Thyroid gland (tissue), 4 donors: ENCODE measurements at regions not wholly inside any gene's neighbourhood (a gene's known extent, or its start where the extent isn't known, plus 50 kb on each side); places are given as distances from the start of the nearest gene placed in this dataset.

Experiments used
- DNase-seq, 2 donors: peaks; one replicate each; pipeline ENCODE4 v3.0.0-alpha.2; 2019
- H3K27ac ChIP-seq, 3 donors: fragments of 200-600 bp; sonication (generic); 1 replicate in 2 of 3; 2 replicates in 1 of 3; pipeline ENCODE4 v1.5.1; 2016 to 2019; ENCODE audit warnings: mild to moderate bottlenecking in 1 of 3, moderate library complexity in 1 of 3
- H3K27me3 ChIP-seq: fragments of 200-600 bp; sonication (generic); one replicate; pipeline ENCODE4 v1.5.1; 2019
- H3K36me3 ChIP-seq, 2 donors: fragments of 200-600 bp; sonication (generic); one replicate each; pipeline ENCODE4 v1.5.1; 2016 to 2019
- H3K4me1 ChIP-seq, 2 donors: fragments of 200-600 bp; sonication (generic); one replicate each; pipeline ENCODE4 v1.5.1; 2017 to 2019
- H3K4me3 ChIP-seq, 3 donors: fragments of 200-600 bp; sonication (generic); replicated peaks in 1 of 3; 1 replicate in 2 of 3; 2 replicates in 1 of 3; pipeline ENCODE4 v1.5.1; 2016; ENCODE audit warnings: mild to moderate bottlenecking in 1 of 3
- H3K9me3 ChIP-seq: fragments of 200-600 bp; sonication (generic); one replicate; pipeline ENCODE4 v1.5.1; 2017
- CTCF ChIP-seq, 6 experiments: fragments of 200-600 bp in 3 of 6; fragments of 450-650 bp in 3 of 6; sonication (generic) in 3 of 6; IDR thresholded peaks; one replicate each; pipeline ENCODE4 v1.5.1; 2016 to 2019; ENCODE audit warnings: antibody characterized with exemption in 6 of 6, mild to moderate bottlenecking in 2 of 6, inconsistent platforms in 1 of 6, moderate library complexity in 1 of 6
- POLR2A ChIP-seq, 2 donors: fragments of 450-650 bp; IDR thresholded peaks; one replicate each; pipeline ENCODE4 v1.6.1; 2017; ENCODE audit warnings: antibody characterized with exemption in 2 of 2, mild to moderate bottlenecking in 2 of 2, moderate library complexity in 1 of 2
- WGBS, 2 donors: methylation state at CpG; one replicate each; pipeline ENCODE4 v1.1.5; 2017; 5-methylcytosine and 5-hydroxymethylcytosine counted together
- intact Hi-C: fragments of 100-400 bp; cut with DNase I; formaldehyde crosslinking; loops from one replicate; pipeline ENCODE4 v1.15.1; 2023

GRCh38 chr6:145415616-145416015 is 319.7 kb downstream of the EPM2A start:
- no peaks in the 10 kb centered on the region for H3K4me1 ChIP-seq
- H3K27me3 ChIP-seq: no peaks in the 10 kb centered on the region
- H3K27ac ChIP-seq: no peak overlapping the region
- TF ChIP-seq CTCF (IDR thresholded peaks at IDR 0.05) (no peak), POLR2A (IDR thresholded peaks at IDR 0.05) (no peak)
- no peaks in the 10 kb centered on the region for H3K36me3 ChIP-seq
- 79 to 81% methylated on average over 2 of the region's 2 CpGs for WGBS, 2 donors
- no peak for DNase-seq
- intact Hi-C loops: no loop called here
- no peaks in the 10 kb centered on the region for H3K9me3 ChIP-seq
- H3K4me3 ChIP-seq: no peak overlapping the region

- 80 to 86% methylated on average over 1 of the region's 1 CpG for WGBS, 2 donors
- DNase-seq: no peak
- H3K4me1 ChIP-seq: no peaks in the 10 kb centered on the region
- no peak overlapping the region for H3K4me3 ChIP-seq
- TF ChIP-seq POLR2A (IDR thresholded peaks at IDR 0.05) (no peak), CTCF (IDR thresholded peaks at IDR 0.05) (no peak)
- H3K27ac ChIP-seq: no peak overlapping the region
- intact Hi-C loops: no loop called here
- no peaks in the 10 kb centered on the region for H3K9me3 ChIP-seq
- no peaks in the 10 kb centered on the region for H3K36me3 ChIP-seq
- no peaks in the 10 kb centered on the region for H3K27me3 ChIP-seq
These were observed 314.7 kb downstream of the EPM2A start for GRCh38 chr6:145420599-145420998.

GRCh38 chr6:145423936-145424335 is 311.4 kb downstream of the EPM2A start:
- H3K4me3 ChIP-seq: no peak overlapping the region
- WGBS, 2 donors: 88 to 91% methylated on average over 3 of the region's 3 CpGs
- H3K36me3 ChIP-seq: no peaks in the 10 kb centered on the region
- DNase-seq: no peak
- TF ChIP-seq POLR2A (IDR thresholded peaks at IDR 0.05) (no peak), CTCF (IDR thresholded peaks at IDR 0.05) (no peak)
- H3K27me3 ChIP-seq: no peaks in the 10 kb centered on the region
- H3K27ac ChIP-seq: no peak overlapping the region
- no peaks in the 10 kb centered on the region for H3K4me1 ChIP-seq
- H3K9me3 ChIP-seq: no peaks in the 10 kb centered on the region
- intact Hi-C loops: no loop called here

- intact Hi-C loops: no loop called here
- Histone ChIP-seq H3K4me3 (no peak overlapping the region), H3K4me1 (no peaks in the 10 kb centered on the region), H3K27me3 (no peaks in the 10 kb centered on the region), H3K27ac (no peak overlapping the region), H3K36me3 (no peaks in the 10 kb centered on the region), H3K9me3 (no peaks in the 10 kb centered on the region)
- DNase-seq: no peak
- WGBS, 2 donors: 56 to 60% methylated on average over 4 of the region's 4 CpGs
- TF ChIP-seq POLR2A (IDR thresholded peaks at IDR 0.05) (no peak), CTCF (IDR thresholded peaks at IDR 0.05) (no peak)
These were observed 308.1 kb downstream of the EPM2A start for GRCh38 chr6:145427232-145427631.

GRCh38 chr6:145428706-145429105 is 306.6 kb downstream of the EPM2A start:
- no peak for TF ChIP-seq CTCF (IDR thresholded peaks at IDR 0.05)
- no peak for TF ChIP-seq POLR2A (IDR thresholded peaks at IDR 0.05)
- Histone ChIP-seq H3K4me3 (no peak overlapping the region), H3K4me1 (no peaks in the 10 kb centered on the region), H3K36me3 (no peaks in the 10 kb centered on the region), H3K9me3 (no peaks in the 10 kb centered on the region), H3K27me3 (no peaks in the 10 kb centered on the region), H3K27ac (no peak overlapping the region)
- intact Hi-C loops: no loop called here
- DNase-seq: no peak
- 14 to 17% methylated on average over 6 of the region's 6 CpGs for WGBS, 2 donors
